ES-I3 (cell line): ENCODE measurements at regions not wholly inside any gene's neighbourhood (a gene's known extent, or its start where the extent isn't known, plus 50 kb on each side); places are given as distances from the start of the nearest gene placed in this dataset.

Source experiments
- H3K36me3 ChIP-seq: 2 replicates; pipeline ENCODE4 v1.6.1; 2013; ENCODE audit warnings: mild to moderate bottlenecking, low read length, control low read depth, moderate library complexity; ENCODE audit not compliant: insufficient read depth
- H3K4me1 ChIP-seq: 2 replicates; pipeline ENCODE4 v1.6.1; 2013; ENCODE audit warnings: mild to moderate bottlenecking, control low read depth, low read length; ENCODE audit not compliant: insufficient read depth
- H3K9ac ChIP-seq: 2 replicates; pipeline ENCODE4 v1.6.1; 2013; ENCODE audit warnings: low read depth, mild to moderate bottlenecking, low read length, moderate library complexity
- H3K9me3 ChIP-seq: 2 replicates; pipeline ENCODE4 v1.6.1; 2013; ENCODE audit warnings: mild to moderate bottlenecking, low read length, moderate library complexity; ENCODE audit not compliant: control insufficient read depth, insufficient read depth

DNA sequence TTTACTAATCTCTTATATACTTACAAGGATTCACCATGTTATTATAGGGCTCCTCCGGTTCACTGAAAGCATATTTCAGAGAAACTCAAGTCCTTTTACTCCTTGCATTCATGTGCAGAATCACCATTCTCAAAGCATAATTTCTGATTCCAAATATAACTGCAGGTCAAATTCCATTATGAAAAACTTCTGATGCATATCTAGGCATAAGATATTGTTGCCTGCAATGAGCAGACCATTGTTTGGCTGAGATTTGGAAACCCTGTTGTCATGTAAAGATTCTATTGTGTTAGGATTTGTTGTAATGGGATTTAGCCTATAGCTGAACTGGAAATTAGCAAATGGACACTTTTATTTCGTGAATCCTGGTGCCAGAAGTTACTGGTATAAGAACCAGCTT is 69.5 kb upstream of the PRICKLE2 start:
- peaks cover 16% of the 10 kb centered on the region for H3K9me3 ChIP-seq

DNA sequence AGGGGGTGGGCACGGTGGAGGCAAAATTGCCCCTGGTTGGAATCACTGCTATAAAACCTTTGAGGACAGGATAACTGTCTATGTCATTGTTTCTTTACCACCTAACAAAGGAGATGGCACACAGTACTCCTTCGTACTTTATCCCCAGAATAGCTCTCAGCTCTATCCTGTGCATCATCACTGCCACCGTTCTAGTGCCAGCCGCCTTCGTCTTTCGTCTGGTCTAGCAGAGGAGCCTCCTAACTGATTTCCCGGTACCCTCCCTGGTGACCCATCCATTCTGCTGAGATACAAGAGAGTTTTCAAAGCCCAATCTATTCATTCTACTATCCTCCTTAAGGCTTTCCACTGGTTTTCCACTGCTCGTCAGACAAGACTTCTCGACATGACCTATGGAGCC is 67.9 kb upstream of the PRICKLE2 start:
- H3K9ac ChIP-seq, result no peak overlapping the region
- peaks cover 15% of the 10 kb centered on the region for H3K9me3 ChIP-seq
- H3K36me3 ChIP-seq, result no peaks in the 10 kb centered on the region
- no peaks in the 10 kb centered on the region for H3K4me1 ChIP-seq

More for the DNA sequence above, 69.5 kb upstream of the PRICKLE2 start:
- Histone ChIP-seq H3K4me1 (no peaks in the 10 kb centered on the region), H3K9ac (no peak overlapping the region), H3K36me3 (no peaks in the 10 kb centered on the region)

DNA sequence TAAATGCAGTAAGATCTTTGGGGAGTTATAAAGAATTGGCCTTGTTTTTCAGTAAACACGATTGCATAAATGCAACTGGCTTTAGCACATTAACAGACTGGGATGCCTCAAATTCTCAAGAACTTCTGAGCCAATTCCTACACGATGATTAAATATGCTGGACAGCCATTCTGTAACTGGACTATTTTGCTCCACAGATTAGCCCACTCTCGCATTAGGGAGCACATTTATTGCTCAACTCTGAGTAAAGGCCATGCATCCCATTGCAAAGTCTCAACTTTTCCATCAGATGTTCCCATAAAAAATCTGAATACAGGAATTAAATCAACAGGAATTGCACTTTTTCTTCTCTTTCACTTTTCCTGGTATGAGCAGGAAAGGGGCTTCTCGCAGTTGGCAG is 66.7 kb upstream of the PRICKLE2 start:
- Histone ChIP-seq H3K36me3 (no peaks in the 10 kb centered on the region), H3K4me1 (no peaks in the 10 kb centered on the region), H3K9ac (no peak overlapping the region), H3K9me3 (peaks cover 4% of the 10 kb centered on the region)

DNA sequence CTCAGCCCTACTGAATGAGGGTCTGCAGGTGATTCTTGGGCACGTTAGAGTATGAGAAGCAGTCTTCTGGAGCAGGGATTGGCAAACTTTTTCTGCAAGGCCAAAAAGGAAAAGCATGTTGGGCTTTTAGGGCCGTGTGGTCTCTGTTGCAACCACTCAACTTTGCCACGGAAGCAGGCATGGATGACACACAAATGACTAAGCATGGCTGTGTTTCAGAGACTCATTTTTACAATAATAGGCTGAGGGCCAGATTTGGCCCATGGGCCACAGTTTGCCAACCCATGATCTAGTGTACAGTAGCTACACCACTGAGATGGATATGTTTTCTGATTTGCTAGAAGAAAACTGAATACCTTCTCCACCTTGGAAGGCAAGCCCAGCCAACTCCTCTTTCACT is 66.1 kb upstream of the PRICKLE2 start:
- no peak overlapping the region for H3K9ac ChIP-seq
- H3K36me3 ChIP-seq, result no peaks in the 10 kb centered on the region
- H3K4me1 ChIP-seq, result no peaks in the 10 kb centered on the region
- no peaks in the 10 kb centered on the region for H3K9me3 ChIP-seq

GRCh38 chr3:64290864-64291263 is 65.6 kb upstream of the PRICKLE2 start:
- Histone ChIP-seq H3K4me1 (no peaks in the 10 kb centered on the region), H3K9ac (no peak overlapping the region), H3K36me3 (no peaks in the 10 kb centered on the region), H3K9me3 (no peaks in the 10 kb centered on the region)

- H3K9ac ChIP-seq, result no peak overlapping the region
- H3K9me3 ChIP-seq, result no peaks in the 10 kb centered on the region
- H3K4me1 ChIP-seq, result no peaks in the 10 kb centered on the region
Measured at GRCh38 chr3:64290161-64290560, 64.9 kb upstream of the PRICKLE2 start.

DNA sequence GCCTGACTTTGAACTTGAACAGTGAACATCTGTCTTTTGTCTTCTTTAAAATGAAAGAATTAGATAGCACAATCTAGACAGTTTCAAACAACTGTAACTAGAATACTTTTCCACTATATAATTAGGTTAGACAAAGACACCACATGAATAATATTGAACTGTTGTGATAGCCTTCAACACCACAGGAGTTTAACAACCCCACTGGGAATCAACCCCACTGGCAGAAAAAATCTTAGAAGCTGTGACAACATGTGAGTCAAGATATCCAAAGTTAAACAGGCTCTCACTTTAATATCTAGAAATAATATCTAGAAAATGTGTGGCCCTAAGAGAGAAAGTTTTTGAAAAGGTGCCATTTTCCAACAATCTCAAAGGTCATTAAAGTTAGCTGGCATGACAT is 64.4 kb upstream of the PRICKLE2 start:
- no peak overlapping the region for H3K9ac ChIP-seq
- no peaks in the 10 kb centered on the region for H3K9me3 ChIP-seq
- H3K36me3 ChIP-seq, result no peaks in the 10 kb centered on the region
- H3K4me1 ChIP-seq, result no peaks in the 10 kb centered on the region

More at GRCh38 chr3:64290161-64290560, 64.9 kb upstream of the PRICKLE2 start:
- no peaks in the 10 kb centered on the region for H3K36me3 ChIP-seq

GRCh38 chr3:64278625-64279024 is 53.4 kb upstream of the PRICKLE2 start:
- H3K9ac ChIP-seq, result no peak overlapping the region
- H3K9me3 ChIP-seq, result no peaks in the 10 kb centered on the region
- no peaks in the 10 kb centered on the region; the same call in 1 of the 2 replicates for H3K36me3 ChIP-seq
- peaks cover 6% of the 10 kb centered on the region; the same call in 1 of the 2 replicates for H3K4me1 ChIP-seq

GRCh38 chr3:64276131-64276530 is 50.9 kb upstream of the PRICKLE2 start:
- peaks cover 3% of the 10 kb centered on the region; the same call in 1 of the 2 replicates for H3K9me3 ChIP-seq
- H3K36me3 ChIP-seq, result no peaks in the 10 kb centered on the region; the same call in 1 of the 2 replicates
- H3K4me1 ChIP-seq, result peaks cover 6% of the 10 kb centered on the region; the same call in 1 of the 2 replicates
- H3K9ac ChIP-seq, result no peak overlapping the region
